ENCODE measurements at regions not wholly inside any gene's neighbourhood (a gene's known extent, or its start where the extent isn't known, plus 50 kb on each side); places are given as distances from the start of the nearest gene placed in this dataset.
"Not testable (repeated sequence)": the region's sequence is repeated elsewhere in the genome, so short reads cannot be mapped to it uniquely, and the experiment has no call there.

GRCh38 chr10:128571071-128571470 lies 444.8 kb upstream of the MKI67 start:
- in situ Hi-C loops (cut with MboI; ENCODE audit: low sequenced_read_pairs) = no loop called here

GRCh38 chr10:128571745-128572144 lies 445.5 kb upstream of the MKI67 start:
- in situ Hi-C loops (cut with MboI; ENCODE audit: low sequenced_read_pairs) = no loop called here

DNA sequence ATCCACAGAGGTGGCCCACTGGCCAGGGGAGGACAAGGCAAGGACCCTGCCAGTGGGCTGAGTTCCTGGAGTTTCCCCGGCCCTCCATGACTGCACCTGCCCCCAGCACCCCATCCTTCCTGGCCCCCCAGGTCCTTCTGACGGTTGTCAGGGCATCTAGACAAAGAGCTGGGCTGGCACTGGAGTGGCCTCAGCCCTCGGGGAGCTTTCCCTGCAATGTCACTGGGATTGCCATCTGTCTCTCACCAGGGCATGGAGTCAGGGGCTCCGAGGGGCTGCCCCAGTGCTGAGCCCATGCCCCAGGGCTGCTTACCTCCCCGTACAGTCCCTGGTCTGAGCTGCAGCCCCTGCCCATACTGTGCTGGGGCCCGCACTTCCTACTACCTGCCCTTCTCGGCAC lies 446.5 kb upstream of the MKI67 start:
- in situ Hi-C loops (cut with MboI; ENCODE audit: low sequenced_read_pairs) = no loop called here

DNA sequence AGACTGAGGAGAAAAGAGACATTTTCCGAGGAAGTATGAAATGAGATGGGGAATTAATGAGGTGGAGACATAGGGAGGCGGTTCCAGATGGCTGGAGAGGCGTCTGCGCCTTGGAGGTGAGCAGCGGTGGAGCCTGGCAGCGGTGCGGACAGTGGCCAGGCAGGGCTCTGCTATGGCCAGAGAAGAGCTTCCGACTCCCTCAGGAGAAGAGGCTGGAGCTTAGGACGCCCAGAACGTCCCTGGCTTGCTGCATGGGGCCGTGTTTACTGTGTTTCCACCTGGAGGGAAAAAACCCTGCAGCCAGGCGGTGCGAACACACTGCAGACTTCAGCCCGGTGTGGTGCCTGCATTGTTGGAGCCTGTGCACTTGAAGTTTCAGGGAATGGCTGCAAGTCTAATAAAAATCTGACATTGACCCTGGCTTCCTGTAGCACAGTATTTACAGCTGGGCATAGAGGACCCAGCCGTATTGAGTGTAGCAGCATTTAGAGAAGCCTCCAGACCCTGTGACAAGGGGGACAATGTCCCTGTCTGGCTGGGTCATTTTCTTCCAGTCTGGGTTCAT lies 447.1 kb upstream of the MKI67 start:
- in situ Hi-C loops (cut with MboI; ENCODE audit: low sequenced_read_pairs) = no loop called here

GRCh38 chr10:128573986-128574385 lies 447.8 kb upstream of the MKI67 start:
- in situ Hi-C loops (cut with MboI; ENCODE audit: low sequenced_read_pairs) = no loop called here

- in situ Hi-C loops (cut with MboI; ENCODE audit: low sequenced_read_pairs) = no loop called here
These were observed 448.5 kb upstream of the MKI67 start for GRCh38 chr10:128574581-128575210.

- in situ Hi-C loops (cut with MboI; ENCODE audit: low sequenced_read_pairs) = no loop called here
These were observed 449.5 kb upstream of the MKI67 start for GRCh38 chr10:128575761-128576160.

DNA sequence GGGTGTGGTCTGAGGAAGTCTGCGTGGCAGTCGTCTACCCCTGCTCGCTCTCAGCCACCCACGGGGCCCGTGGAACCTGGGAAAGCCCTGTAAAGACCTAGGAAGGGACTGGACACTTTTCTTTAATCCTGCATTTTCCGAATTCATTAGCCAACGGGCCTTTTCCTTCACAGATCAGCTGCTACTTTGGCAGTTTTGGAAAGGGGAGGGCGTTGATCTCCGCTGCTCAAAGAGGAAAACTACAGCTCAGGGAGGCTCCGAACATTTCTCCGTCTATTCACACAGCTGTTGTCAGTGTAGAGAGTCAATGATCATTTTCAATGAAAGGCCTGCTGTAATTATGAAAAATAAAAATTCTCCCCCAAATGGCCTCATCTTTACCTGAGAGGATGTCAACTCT lies 450.1 kb upstream of the MKI67 start:
- in situ Hi-C loops (cut with MboI; ENCODE audit: low sequenced_read_pairs) = no loop called here

DNA sequence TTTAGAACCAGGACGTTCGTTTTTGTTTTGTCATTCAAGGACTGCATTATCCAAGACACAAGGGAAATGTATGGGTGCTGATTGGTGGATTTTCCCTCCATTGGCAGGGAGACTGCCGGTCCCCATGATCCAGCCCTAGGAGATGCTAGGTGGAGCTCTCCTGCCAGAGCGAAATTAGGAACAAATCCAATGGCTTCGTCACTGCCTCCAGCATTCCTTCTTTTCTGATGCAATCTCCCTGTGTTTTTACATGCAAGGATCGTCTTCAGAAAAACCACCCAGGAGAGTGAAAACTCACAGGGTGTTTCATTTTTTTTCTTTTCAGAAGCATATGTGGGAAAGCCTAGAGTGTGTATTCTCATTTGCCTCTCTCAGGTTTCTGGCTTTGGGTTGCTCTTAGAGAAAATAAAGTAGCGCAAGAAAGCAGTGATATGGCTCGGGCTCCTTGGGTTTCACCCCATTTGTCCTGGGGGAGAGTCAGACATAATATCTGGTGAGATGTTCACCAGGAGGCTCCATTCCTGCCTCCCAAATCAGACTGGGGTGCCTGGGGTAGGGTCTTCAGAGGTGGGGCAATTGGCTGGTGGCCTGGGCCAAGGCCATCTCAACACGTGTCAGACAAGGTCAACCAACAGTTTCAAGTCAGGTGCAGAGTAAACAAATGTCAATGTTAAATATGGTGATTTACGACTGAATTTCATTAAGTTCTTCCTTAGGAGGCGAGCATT lies 450.9 kb upstream of the MKI67 start:
- in situ Hi-C loops (cut with MboI; ENCODE audit: low sequenced_read_pairs) = no loop called here

DNA sequence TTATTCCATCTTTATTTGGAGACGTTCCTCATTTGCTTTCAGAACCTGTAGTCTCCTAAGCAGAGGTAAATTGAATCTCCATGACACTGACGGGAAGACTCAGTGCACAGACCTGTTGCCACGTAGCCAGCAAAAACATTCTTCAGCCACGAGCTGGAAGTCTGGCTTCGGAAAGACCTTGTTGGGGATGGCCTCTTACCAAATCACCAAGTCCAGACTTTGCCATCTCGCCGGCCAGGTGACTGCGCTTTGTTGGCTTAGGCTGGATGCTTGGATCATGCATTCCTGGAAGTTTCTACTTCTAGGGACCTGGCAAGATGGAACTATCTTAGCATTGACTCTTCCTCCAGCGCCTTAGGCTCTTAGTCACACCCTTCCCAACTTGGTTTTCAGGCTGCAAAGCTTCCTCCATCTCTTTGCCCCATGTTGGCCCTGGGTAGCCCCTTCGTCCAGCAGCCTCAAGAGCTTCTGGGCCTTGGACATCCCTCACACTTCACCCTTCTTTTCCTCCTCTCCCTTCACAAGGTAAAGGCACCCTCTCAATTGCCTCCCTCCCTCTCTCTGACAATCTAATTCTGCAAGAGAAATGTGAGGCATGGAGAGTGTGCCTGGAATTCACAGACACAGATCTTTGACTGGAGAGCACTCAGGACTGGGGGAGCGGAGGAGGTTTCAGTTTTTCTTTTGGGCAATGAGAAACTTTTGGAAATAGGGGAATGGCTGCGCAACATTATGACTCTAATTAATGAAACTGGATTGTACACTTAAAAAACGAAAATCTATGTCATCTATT lies 451.9 kb upstream of the MKI67 start:
- in situ Hi-C loops (cut with MboI; ENCODE audit: low sequenced_read_pairs) = no loop called here

DNA sequence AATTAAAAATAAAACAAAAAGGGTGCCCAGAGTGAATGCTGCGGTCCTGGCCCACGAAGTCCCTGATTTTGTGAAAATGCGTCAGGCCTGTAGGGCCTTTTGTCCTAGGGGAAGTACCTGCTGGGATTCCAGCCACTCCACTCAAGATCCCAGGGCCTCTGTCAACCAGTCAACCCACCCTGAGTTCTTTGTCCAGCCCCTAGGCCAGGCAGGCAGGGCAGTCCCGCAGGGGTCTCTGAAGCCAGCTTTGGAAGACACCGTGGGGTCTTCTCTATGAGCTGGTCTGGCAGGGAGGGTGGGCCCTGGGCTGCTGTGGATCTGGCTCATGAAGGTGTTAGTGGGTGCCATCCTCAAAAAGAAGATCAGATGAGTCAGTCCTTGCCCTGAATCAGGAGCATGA lies 452.5 kb upstream of the MKI67 start:
- in situ Hi-C loops (cut with MboI; ENCODE audit: low sequenced_read_pairs) = no loop called here

- in situ Hi-C loops (cut with MboI; ENCODE audit: low sequenced_read_pairs) = no loop called here
These were observed 453.1 kb upstream of the MKI67 start for GRCh38 chr10:128579280-128579865.

- in situ Hi-C loops (cut with MboI; ENCODE audit: low sequenced_read_pairs) = no loop called here
These were observed 453.7 kb upstream of the MKI67 start for GRCh38 chr10:128579901-128580300.

DNA sequence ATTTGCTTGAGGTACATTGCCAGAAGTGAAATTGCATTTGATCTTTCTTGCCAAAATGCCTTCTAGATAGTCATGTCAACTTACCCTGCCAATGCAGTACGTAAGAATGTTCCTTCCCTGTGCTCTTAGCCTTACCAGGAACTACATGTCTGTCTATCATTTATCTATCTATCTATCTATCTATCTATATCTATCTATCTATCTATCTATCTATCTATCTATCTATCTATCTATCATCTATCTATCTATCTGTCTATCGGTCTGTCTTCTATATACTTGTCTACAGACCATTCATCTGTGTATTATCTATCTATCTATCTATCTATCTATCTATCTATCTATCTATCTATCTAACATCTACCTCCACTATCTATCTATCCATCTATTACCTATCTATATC lies 456.9 kb upstream of the MKI67 start:
- in situ Hi-C loops (cut with MboI; ENCODE audit: low sequenced_read_pairs) = not testable (repeated sequence)

DNA sequence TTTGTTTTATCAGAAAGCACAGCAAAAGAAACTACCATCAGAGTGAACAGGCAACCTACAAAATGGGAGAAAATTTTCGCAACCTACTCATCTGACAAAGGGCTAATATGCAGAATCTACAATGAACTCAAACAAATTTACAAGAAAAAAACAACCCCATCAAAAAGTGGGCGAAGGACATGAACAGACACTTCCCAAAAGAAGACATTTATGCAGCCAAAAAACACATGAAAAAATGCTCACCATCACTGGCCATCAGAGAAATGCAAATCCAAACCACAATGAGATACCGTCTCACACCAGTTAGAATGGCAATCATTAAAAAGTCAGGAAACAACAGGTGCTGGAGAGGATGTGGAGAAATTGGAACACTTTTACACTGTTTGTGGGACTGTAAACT lies 460.4 kb upstream of the MKI67 start:
- in situ Hi-C loops (cut with MboI; ENCODE audit: low sequenced_read_pairs) = not testable (repeated sequence)

- in situ Hi-C loops (cut with MboI; ENCODE audit: low sequenced_read_pairs) = no loop called here
These were observed 461.5 kb upstream of the MKI67 start for GRCh38 chr10:128587689-128588088.

DNA sequence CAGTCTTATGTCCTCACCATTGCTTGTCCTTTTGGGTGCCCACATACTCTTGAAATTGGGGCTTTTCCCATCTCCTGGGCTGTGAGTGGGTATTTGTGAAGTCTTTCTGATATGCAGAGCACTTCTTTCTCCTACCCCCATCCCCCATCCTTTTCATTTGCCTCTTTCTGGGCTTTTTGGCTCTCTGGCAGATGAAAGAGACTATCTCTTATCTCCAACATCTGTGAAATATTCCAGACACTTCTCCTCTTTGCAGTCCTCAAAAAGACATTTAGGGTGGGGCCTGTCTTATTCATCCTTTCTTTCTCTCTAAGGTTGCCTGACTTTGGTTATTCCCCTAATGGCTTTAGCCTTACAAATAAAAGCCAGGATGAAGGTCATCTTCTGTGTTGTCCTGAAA lies 462.2 kb upstream of the MKI67 start:
- in situ Hi-C loops (cut with MboI; ENCODE audit: low sequenced_read_pairs) = no loop called here

DNA sequence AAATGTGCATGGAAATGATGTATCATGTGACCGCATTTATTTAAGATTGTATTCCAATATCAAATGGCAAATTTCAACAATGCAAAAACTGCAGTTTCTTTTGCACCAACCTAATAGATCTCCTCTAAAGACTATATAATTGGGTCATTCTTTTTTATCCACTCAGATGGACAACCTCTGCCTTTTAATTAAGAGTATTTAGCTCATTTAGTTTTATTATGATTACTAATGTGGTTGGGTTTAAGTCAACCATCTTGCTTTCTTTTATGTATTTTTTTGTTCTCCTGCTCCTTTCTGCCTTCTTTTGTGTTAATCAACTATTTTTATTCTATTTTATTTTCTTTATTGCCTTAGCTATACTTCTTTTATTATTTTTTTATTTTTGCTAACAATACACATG lies 468.5 kb upstream of the MKI67 start:
- in situ Hi-C loops (cut with MboI; ENCODE audit: low sequenced_read_pairs) = no loop called here

- in situ Hi-C loops (cut with MboI; ENCODE audit: low sequenced_read_pairs) = no loop called here
These were observed 470.7 kb upstream of the MKI67 start for GRCh38 chr10:128596906-128597305.

GRCh38 chr10:128599030-128599429 lies 472.8 kb upstream of the MKI67 start:
- in situ Hi-C loops (cut with MboI; ENCODE audit: low sequenced_read_pairs) = no loop called here

- in situ Hi-C loops (cut with MboI; ENCODE audit: low sequenced_read_pairs) = no loop called here
These were observed 473.3 kb upstream of the MKI67 start for GRCh38 chr10:128599538-128599937.
